Right forelimb (tissue), 1 donor: ENCODE measurements at regions not wholly inside any gene's neighbourhood (a gene's known extent, or its start where the extent isn't known, plus 50 kb on each side); places are given as distances from the start of the nearest gene placed in this dataset.
"Not testable (repeated sequence)": the region's sequence is repeated elsewhere in the genome, so short reads cannot be mapped to it uniquely, and the experiment has no call there.

ENCODE experiments used
- DNase-seq: peaks from one replicate; pipeline ENCODE4 v3.0.0-alpha.2; 2018

- no peak for DNase-seq
Observed at GRCh38 chr15:67920524-67921240, 80.8 kb upstream of the RNU6-1 start.

GRCh38 chr15:67922106-67922675 is 82.3 kb upstream of the RNU6-1 start:
- no peak for DNase-seq

- no peak for DNase-seq
Observed at GRCh38 chr15:67922971-67923945, 83.4 kb upstream of the RNU6-1 start.

- DNase-seq: no peak
Observed at GRCh38 chr15:67924359-67924974, 84.6 kb upstream of the RNU6-1 start.

- no peak for DNase-seq
Observed at GRCh38 chr15:67925182-67925581, 85.3 kb upstream of the RNU6-1 start.

- DNase-seq: no peak
Observed at GRCh38 chr15:67927501-67928168, 87.8 kb upstream of the RNU6-1 start.

GRCh38 chr15:67928666-67929065 is 88.8 kb upstream of the RNU6-1 start:
- no peak for DNase-seq

- DNase-seq: no peak
Observed at GRCh38 chr15:67930720-67931119, 90.9 kb upstream of the RNU6-1 start.

GRCh38 chr15:67931861-67932260 is 92.0 kb upstream of the RNU6-1 start:
- DNase-seq: no peak

GRCh38 chr15:67934126-67934525 is 94.3 kb upstream of the RNU6-1 start:
- not testable (repeated sequence) for DNase-seq

GRCh38 chr15:67935244-67935643 is 95.4 kb upstream of the RNU6-1 start:
- no peak for DNase-seq

- DNase-seq: no peak
Observed at GRCh38 chr15:67936258-67936657, 96.4 kb upstream of the RNU6-1 start.

GRCh38 chr15:67937153-67937761 is 97.4 kb upstream of the RNU6-1 start:
- DNase-seq: no peak

GRCh38 chr15:67939179-67939578 is 99.3 kb upstream of the RNU6-1 start:
- DNase-seq: not testable (repeated sequence)

- DNase-seq: not testable (repeated sequence)
Observed at GRCh38 chr15:67939588-67940323, 99.9 kb upstream of the RNU6-1 start.

GRCh38 chr15:67940324-67940719 is 100.5 kb upstream of the RNU6-1 start:
- no peak for DNase-seq

- DNase-seq: no peak
Observed at GRCh38 chr15:67941648-67942310, 101.9 kb upstream of the RNU6-1 start.

- no peak for DNase-seq
Observed at GRCh38 chr15:67943475-67943874, 103.6 kb upstream of the RNU6-1 start.

GRCh38 chr15:67944010-67944641 is 104.3 kb upstream of the RNU6-1 start:
- DNase-seq: no peak

- no peak for DNase-seq
Observed at GRCh38 chr15:67945131-67945530, 105.3 kb upstream of the RNU6-1 start.
